ENCODE measurements at regions not wholly inside any gene's neighbourhood (a gene's known extent, or its start where the extent isn't known, plus 50 kb on each side); places are given as distances from the start of the nearest gene placed in this dataset.
A peak's percentile ranks its signal among the peaks of the same experiment; 100 is the strongest.

GRCh38 chr14:53358166-53358565 is 205.0 kb upstream of the DDHD1 start:
- no peak for DNase-seq (ENCODE audit: low spot score)

GRCh38 chr14:53356361-53357150 is 203.4 kb upstream of the DDHD1 start:
- no peak for DNase-seq (ENCODE audit: low spot score)

- no peak for DNase-seq (ENCODE audit: low spot score)
These were observed 202.5 kb upstream of the DDHD1 start for GRCh38 chr14:53355581-53356112.

GRCh38 chr14:53354336-53354735 is 201.2 kb upstream of the DDHD1 start:
- DNase-seq (ENCODE audit: low spot score): no peak

GRCh38 chr14:53350866-53351265 is 197.7 kb upstream of the DDHD1 start:
- no peak for DNase-seq (ENCODE audit: low spot score)

GRCh38 chr14:53350429-53350828 is 197.3 kb upstream of the DDHD1 start:
- DNase-seq (ENCODE audit: low spot score): no peak

GRCh38 chr14:53346988-53347387 is 193.9 kb upstream of the DDHD1 start:
- DNase-seq (ENCODE audit: low spot score): no peak

- DNase-seq (ENCODE audit: low spot score): no peak
These were observed 188.2 kb upstream of the DDHD1 start for GRCh38 chr14:53341324-53341723.

- DNase-seq (ENCODE audit: low spot score): no peak
These were observed 185.1 kb upstream of the DDHD1 start for GRCh38 chr14:53338192-53338591.

GRCh38 chr14:53336729-53337128 is 183.6 kb upstream of the DDHD1 start:
- DNase-seq (ENCODE audit: low spot score): no peak

- DNase-seq (ENCODE audit: low spot score): no peak
These were observed 180.7 kb upstream of the DDHD1 start for GRCh38 chr14:53333809-53334208.

GRCh38 chr14:53331921-53332320 is 178.8 kb upstream of the DDHD1 start:
- DNase-seq (ENCODE audit: low spot score): no peak

- no peak for DNase-seq (ENCODE audit: low spot score)
These were observed 178.1 kb upstream of the DDHD1 start for GRCh38 chr14:53331247-53331646.

- no peak for DNase-seq (ENCODE audit: low spot score)
These were observed 177.3 kb upstream of the DDHD1 start for GRCh38 chr14:53330441-53330840.

- no peak for DNase-seq (ENCODE audit: low spot score)
These were observed 175.7 kb upstream of the DDHD1 start for GRCh38 chr14:53328841-53329240.

GRCh38 chr14:53327716-53328115 is 174.6 kb upstream of the DDHD1 start:
- DNase-seq (ENCODE audit: low spot score): no peak

- DNase-seq (ENCODE audit: low spot score): no peak
These were observed 172.2 kb upstream of the DDHD1 start for GRCh38 chr14:53325176-53325806.

GRCh38 chr14:53316504-53316903 is 163.4 kb upstream of the DDHD1 start:
- no peak for DNase-seq (ENCODE audit: low spot score)

GRCh38 chr14:53310412-53310811 is 157.3 kb upstream of the DDHD1 start:
- DNase-seq (ENCODE audit: low spot score): no peak

GRCh38 chr14:53306911-53307310 is 153.8 kb upstream of the DDHD1 start:
- DNase-seq (ENCODE audit: low spot score): no peak

- peak; percentile 45 for DNase-seq (ENCODE audit: low spot score)
These were observed 153.2 kb upstream of the DDHD1 start for GRCh38 chr14:53306267-53306721.

- no peak for DNase-seq (ENCODE audit: low spot score)
These were observed 151.7 kb upstream of the DDHD1 start for GRCh38 chr14:53304726-53305381.

Data from HT-29 (cell line).